Progenitor cell of endocrine pancreas (in vitro differentiated cells): ENCODE measurements at regions not wholly inside any gene's neighbourhood (a gene's known extent, or its start where the extent isn't known, plus 50 kb on each side); places are given as distances from the start of the nearest gene placed in this dataset.

ENCODE experiments used
- DNase-seq: peaks from one replicate; pipeline ENCODE4 v3.0.0; 2021; ENCODE audit warnings: low spot score; ENCODE audit not compliant: unreplicated experiment
- H3K27ac Mint-ChIP-seq: 2 replicates; pipeline ENCODE4 v1.8.0; 2021; ENCODE audit warnings: mild to moderate bottlenecking, moderate library complexity, mixed read lengths
- H3K27me3 Mint-ChIP-seq: 2 replicates; pipeline ENCODE4 v1.8.0; 2021; ENCODE audit warnings: mixed read lengths
- H3K36me3 Mint-ChIP-seq: 2 replicates; pipeline ENCODE4 v1.8.0; 2022; ENCODE audit warnings: mixed read lengths; ENCODE audit not compliant: insufficient read depth
- H3K4me1 Mint-ChIP-seq: 2 replicates; pipeline ENCODE4 v1.8.0; 2021; ENCODE audit warnings: low read depth, mixed read lengths
- H3K4me3 Mint-ChIP-seq: 2 replicates; pipeline ENCODE4 v1.8.0; 2021; ENCODE audit warnings: low read depth, mild to moderate bottlenecking, moderate library complexity, mixed read lengths
- H3K9me3 Mint-ChIP-seq: 2 replicates; pipeline ENCODE4 v1.8.0; 2021; ENCODE audit warnings: low read depth, mixed read lengths
- CTCF ChIP-seq: fragments of 200-600 bp; sonication (generic); IDR thresholded peaks from one replicate; pipeline ENCODE4 v1.5.0; 2021; ENCODE audit warnings: antibody characterized with exemption, mild to moderate bottlenecking; ENCODE audit not compliant: unreplicated experiment

DNA sequence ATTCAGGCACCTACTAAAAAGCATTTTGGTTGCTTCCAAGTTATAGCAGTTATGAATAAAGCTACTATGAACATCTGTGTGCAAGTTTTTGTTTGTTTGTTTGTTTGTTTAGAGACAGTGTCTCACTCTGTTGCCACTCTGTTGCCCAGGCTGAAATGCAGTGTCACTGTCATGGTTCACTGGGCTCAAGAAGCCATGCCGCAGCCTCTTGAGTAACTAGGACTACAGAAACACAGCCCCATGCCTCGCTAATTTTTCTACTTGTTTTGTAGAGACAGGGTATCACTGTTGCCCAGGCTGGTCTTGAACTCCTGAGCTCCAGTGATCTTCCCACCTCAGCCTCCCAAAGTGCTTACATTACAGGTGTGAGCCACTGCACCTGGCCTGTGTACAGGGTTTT, 795.9 kb downstream of the EPHA7 start:
- Mint-ChIP-seq H3K36me3 (no peaks in the 10 kb centered on the region), H3K27me3 (no peaks in the 10 kb centered on the region), H3K4me1 (no peaks in the 10 kb centered on the region), H3K4me3 (no peak overlapping the region), H3K9me3 (peaks cover 5% of the 10 kb centered on the region), H3K27ac (no peak overlapping the region)
- no peak for TF ChIP-seq CTCF
- no peak for DNase-seq

GRCh38 chr6:92617721-92618120, 801.6 kb downstream of the EPHA7 start:
- TF ChIP-seq CTCF: no peak
- H3K36me3 Mint-ChIP-seq: no peaks in the 10 kb centered on the region
- peak overlapping the region; percentile 53 for H3K27ac Mint-ChIP-seq
- H3K27me3 Mint-ChIP-seq: no peaks in the 10 kb centered on the region
- peaks cover 13% of the 10 kb centered on the region for H3K9me3 Mint-ChIP-seq
- H3K4me1 Mint-ChIP-seq: peaks cover 6% of the 10 kb centered on the region
- DNase-seq: no peak
- H3K4me3 Mint-ChIP-seq: no peak overlapping the region

- TF ChIP-seq CTCF: no peak
- H3K36me3 Mint-ChIP-seq: no peaks in the 10 kb centered on the region
- no peaks in the 10 kb centered on the region for H3K4me1 Mint-ChIP-seq
- no peak for DNase-seq
- H3K9me3 Mint-ChIP-seq: peaks cover 20% of the 10 kb centered on the region
- no peak overlapping the region for H3K4me3 Mint-ChIP-seq
- H3K27ac Mint-ChIP-seq: no peak overlapping the region
- no peaks in the 10 kb centered on the region for H3K27me3 Mint-ChIP-seq
Observed at GRCh38 chr6:92608751-92609150, 810.6 kb downstream of the EPHA7 start.

- Mint-ChIP-seq H3K9me3 (no peaks in the 10 kb centered on the region), H3K27me3 (peaks cover 2% of the 10 kb centered on the region), H3K27ac (no peak overlapping the region), H3K4me3 (no peak overlapping the region), H3K4me1 (peaks cover under 1% of the 10 kb centered on the region), H3K36me3 (no peaks in the 10 kb centered on the region)
- no peak for TF ChIP-seq CTCF
- no peak for DNase-seq
Observed at GRCh38 chr6:92593201-92593600, 826.2 kb downstream of the EPHA7 start.

DNA sequence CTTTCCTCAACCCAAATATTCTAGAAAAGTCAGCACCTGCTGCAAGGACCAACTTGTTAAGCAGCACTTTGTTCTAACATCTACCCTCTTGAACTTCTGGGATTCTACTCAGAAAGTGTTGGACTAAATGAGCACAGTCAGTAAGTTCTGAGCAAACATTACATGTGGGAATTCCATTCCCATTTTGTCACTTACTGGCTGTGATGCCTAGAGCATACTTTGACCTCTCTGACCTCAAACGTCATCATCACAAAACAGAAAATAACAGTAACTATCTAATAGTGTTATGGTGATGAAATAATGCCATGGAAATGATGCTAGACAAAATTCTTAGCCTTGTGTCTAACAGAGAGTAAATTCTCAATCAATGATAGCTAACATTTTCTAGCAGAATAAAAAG, 829.4 kb downstream of the EPHA7 start:
- no peak for DNase-seq
- Mint-ChIP-seq H3K9me3 (no peaks in the 10 kb centered on the region), H3K4me3 (no peak overlapping the region), H3K27ac (no peak overlapping the region), H3K27me3 (peaks cover 2% of the 10 kb centered on the region), H3K36me3 (no peaks in the 10 kb centered on the region), H3K4me1 (peaks cover 10% of the 10 kb centered on the region)
- no peak for TF ChIP-seq CTCF

GRCh38 chr6:92588148-92588547, 831.2 kb downstream of the EPHA7 start:
- H3K9me3 Mint-ChIP-seq: no peaks in the 10 kb centered on the region
- DNase-seq: no peak
- no peak overlapping the region for H3K4me3 Mint-ChIP-seq
- no peak for TF ChIP-seq CTCF
- H3K27me3 Mint-ChIP-seq: no peaks in the 10 kb centered on the region
- H3K4me1 Mint-ChIP-seq: peaks cover 10% of the 10 kb centered on the region
- H3K27ac Mint-ChIP-seq: no peak overlapping the region
- no peaks in the 10 kb centered on the region for H3K36me3 Mint-ChIP-seq
